GM19372 (cell line): ENCODE measurements at regions not wholly inside any gene's neighbourhood (a gene's known extent, or its start where the extent isn't known, plus 50 kb on each side); places are given as distances from the start of the nearest gene placed in this dataset.
"Not testable (repeated sequence)": the region's sequence is repeated elsewhere in the genome, so short reads cannot be mapped to it uniquely, and the experiment has no call there.

Experiments
- ATAC-seq: cut with Tn5 transposase; IDR thresholded peaks from one replicate; pipeline ENCODE4 v1.9.1; 2021; ENCODE audit warnings: mild to moderate bottlenecking, low read depth, moderate library complexity; ENCODE audit not compliant: unreplicated experiment

DNA sequence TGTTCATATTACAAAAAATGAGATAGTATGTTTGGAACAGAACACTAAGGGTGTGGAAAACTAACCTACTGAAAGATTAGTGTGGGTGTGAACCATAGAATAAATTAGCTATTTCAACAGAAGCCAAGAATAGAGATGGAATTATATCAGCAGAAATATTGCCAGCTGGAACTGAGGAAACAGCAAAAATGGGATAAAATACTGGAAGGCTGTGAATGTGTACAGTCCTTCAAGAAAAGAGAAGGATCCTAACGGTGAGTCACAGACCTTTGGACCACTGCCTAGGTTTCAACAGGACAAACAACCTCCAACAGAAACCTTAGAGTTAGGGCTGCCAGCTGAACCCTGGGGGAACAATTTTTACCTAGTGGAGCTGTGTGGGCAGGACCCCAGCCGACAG, 395.0 kb downstream of the ZWINT start:
- ATAC-seq, result no peak

DNA sequence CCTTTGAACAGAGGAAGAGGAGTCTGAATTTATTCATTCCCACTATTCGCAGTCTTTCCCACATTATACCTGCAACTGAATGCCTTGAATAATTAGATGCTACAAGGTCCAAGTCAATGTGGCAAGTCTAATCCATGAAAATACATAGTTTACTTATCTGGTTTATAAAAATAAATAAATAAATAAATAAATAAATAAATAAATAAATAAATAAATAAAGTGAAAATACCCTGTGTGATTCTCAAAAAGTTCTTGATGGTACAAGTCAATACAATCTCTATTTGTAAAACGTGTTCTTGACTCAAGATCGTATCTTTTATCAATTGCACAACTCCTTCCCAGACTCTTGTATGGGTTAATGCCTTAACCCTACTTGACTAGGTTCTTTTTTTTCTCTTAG, 417.7 kb downstream of the ZWINT start:
- no peak for ATAC-seq

DNA sequence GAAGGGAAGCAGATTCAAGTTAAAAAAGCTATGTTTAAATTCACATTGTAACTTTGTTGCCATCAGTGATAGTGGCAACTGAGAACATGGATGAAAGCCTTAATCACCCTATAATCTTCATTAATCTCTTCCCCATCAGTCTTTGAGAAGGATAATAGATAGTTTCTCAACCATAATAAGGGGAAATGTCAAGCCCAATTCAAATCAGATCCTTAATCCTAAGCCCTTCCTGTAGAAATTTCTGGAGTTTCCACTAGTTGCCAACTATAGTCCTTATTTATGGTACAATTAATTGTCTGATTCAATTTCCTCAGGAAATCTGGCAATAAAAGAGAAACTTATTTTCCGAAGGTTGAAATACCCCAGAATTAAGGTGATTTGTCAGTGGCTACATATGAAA, 431.8 kb downstream of the ZWINT start:
- no peak for ATAC-seq

GRCh38 chr10:55899472-55900147, 461.4 kb downstream of the ZWINT start:
- ATAC-seq, result not testable (repeated sequence)

DNA sequence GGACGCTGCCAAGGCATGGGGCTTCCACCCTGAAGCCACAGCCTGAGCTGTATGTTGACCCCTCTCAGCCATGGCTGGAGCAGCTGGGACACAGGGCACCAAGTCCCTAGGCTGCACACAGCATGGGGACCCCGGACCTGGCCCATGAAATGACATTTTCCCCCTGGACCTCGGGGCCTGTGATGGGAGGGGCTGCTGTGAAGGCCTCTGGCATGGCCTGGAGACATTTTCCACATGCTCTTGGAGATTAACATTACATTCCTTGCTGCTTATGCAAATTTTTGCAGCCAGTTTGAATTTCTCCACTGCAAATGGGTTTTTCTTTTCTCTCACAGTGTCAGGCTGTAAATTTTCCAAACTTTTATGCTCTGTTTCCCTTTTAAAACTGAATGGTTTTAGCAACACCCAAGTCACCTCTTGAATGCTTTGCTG, 463.6 kb downstream of the ZWINT start:
- ATAC-seq, result no peak

GRCh38 chr10:55892276-55892675, 468.8 kb downstream of the ZWINT start:
- ATAC-seq, result no peak

GRCh38 chr10:55881588-55881987, 479.5 kb downstream of the ZWINT start:
- no peak for ATAC-seq

DNA sequence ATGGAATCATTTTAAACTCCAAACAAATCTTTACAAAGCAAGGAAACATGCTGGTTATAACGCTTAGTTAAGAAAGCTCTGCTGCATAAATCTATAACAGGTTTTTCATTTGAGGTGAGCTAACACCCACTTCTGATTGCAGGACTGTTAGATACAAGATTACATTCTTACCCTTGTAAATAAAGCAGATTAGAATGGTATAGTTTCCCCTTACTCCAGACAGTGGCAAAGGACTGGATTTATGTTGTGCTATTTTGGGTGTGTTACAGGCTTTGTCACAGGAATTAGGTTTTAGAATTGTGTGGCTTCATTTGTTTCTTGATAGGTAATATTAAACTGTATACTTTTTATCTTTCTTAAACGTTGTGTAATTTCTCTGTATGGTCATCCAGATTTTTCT, 487.6 kb downstream of the ZWINT start:
- no peak for ATAC-seq

DNA sequence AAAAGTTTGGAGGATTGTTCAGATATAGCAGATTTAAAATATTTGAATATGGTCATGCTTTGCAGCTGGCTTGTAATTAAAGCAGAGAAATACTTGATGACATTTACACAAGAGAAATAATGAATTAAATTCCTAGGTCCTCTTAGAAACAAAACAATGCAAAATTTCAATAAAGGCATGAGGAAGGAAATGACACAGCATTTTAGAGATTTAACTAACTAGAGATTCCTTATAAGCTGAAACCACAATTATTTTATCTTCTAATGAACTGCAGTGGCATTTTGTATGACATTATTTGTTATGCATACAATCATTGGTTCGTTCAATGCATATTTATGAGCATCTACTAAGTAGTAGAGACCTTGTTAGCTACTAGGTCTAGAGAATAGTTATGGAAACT, 490.9 kb downstream of the ZWINT start:
- no peak for ATAC-seq

- ATAC-seq, result no peak
Measured at GRCh38 chr10:55867848-55868247, 493.2 kb downstream of the ZWINT start.

DNA sequence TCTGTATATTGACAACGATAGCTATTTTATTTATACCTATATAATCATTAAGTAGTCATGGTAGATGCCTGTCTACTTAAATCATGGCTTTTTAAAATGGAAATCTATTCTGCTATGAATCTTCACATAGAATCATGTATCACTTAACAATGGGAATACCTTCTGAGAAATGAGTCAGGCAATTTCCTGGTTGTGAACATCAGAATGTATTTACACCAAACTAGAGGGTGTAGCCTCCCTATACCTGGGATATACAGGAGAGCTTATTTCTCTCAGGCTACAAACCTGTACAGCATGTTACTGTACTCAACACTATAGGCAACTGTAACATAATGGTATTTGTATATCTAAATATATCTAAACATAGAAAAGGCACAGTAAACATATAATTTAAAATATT, 502.3 kb downstream of the ZWINT start:
- ATAC-seq, result no peak

- no peak for ATAC-seq
Measured at GRCh38 chr10:55852900-55853299, 508.2 kb downstream of the ZWINT start.

DNA sequence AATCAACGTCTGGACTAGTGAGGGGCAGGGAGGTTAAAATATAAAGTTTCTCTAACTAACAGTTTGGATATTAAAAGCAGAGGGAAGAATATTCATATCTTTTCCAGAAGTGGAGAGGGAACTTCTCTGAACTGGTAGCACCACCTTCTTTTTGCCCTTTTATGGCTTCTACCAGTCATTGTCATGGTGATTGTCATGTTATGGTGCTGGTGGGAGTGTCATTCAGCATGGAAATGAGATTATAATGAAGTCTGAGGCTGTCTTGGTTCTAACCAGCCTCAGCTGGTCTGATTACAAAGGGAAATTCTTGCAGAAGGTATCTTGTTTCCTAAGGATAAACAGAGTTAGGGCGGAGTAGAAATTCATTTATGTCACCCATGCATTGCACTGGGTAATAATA, 523.8 kb downstream of the ZWINT start:
- ATAC-seq, result no peak

- ATAC-seq, result no peak
Measured at GRCh38 chr10:55822096-55822495, 539.0 kb downstream of the ZWINT start.

- ATAC-seq, result no peak
Measured at GRCh38 chr10:55820478-55820877, 540.6 kb downstream of the ZWINT start.

DNA sequence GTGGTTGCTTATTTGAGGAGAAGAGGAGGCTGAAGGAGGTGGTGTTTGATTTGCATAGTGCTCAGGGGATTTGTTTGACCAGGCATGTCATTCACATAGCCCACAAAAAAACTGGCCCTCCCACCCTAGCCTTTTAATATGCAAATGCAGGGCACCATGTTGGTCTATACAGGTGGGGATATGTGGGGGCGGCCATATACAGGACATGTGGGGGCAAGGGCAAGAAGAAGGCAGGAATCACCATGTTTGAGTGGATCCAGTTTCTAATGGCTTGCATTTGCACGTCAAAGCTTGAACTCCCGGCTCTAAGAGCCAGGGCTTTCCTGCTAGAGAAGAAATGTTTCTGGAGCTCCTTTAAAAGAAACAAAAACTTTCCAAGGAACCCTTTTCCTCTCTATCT, 541.0 kb downstream of the ZWINT start:
- no peak for ATAC-seq

DNA sequence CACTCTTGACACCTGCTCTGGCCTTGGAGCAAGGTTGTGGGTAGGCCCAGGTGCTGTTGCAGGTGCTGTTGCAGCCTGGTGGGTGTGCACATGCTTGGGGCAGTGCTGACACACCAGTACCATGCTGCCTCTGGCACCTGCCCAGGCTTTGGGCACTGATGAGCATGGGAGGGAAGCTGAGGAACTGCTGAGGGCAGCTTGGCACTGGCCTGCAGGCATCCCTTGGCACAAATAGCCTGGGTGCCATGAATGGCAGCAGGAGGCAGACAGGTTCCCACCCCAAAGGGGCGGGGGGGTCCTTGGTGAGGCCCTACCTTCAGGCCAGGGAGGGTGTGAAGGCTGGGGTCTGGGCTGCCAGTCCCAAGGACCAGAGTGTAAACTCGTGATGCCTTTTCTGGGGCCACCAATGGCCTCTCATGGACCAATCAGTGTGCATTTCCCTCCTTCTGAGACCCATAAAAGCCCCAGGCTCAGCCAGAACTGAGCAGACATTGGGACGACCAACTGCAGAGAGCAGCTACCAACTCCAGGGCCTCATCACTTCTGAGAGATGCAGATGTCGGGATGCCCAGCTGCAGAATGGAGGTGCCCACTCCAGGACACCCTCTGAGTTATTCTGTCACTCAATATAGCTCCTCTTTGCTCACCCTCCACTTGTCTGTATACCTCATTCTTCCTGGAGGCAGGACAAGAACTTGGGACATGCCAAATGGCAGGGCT, 547.4 kb downstream of the ZWINT start:
- no peak for ATAC-seq

- ATAC-seq, result no peak
Measured at GRCh38 chr10:55803055-55803454, 558.0 kb downstream of the ZWINT start.

DNA sequence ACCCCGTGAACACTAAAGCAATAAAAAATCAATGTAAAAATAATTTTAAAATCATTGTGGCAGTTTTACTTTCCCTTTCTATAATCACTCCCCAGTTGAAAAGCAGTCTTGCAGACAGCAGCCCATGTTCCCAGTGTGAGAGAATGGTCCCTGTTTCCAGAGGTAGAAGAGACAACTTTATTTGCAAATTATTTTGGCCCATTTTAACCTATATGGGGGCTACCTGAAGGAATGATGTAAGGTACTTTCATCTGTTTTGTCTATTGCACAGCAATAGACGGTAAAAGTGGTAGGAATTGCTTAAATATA, 559.8 kb downstream of the ZWINT start:
- no peak for ATAC-seq

DNA sequence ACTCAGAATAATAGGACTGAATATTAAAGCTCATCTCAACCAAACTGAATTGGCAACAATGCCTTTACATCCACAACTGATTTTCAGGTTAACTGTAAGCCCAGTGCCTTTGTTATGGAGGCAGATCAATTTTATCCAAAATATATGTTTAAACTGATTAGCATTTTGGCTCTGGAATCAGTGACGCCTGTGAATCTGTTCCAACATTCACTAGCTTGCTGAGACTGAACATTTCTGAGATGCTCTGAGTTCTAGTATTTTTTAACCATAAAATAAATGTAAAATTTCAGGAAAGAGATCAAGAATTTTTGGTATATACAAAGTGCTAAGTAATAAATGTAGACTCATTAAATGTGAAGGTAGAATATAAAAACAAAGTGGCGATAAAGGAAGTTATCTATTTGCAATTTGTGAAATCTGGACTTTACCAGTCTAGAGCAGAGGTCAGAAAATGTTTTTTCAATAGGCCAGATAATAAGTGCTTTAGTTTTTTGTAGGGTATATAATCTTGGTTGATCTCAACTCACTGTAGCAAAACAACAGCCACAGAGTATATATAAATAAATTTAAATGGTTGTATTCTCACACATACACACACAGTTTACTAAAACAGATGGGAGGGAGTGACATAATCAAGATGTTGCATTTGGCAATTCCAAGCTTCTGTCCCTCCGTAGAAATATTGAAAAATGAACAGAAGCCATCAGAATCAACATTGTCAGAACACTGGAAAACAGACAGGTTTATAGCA, 560.3 kb downstream of the ZWINT start:
- ATAC-seq, result no peak

DNA sequence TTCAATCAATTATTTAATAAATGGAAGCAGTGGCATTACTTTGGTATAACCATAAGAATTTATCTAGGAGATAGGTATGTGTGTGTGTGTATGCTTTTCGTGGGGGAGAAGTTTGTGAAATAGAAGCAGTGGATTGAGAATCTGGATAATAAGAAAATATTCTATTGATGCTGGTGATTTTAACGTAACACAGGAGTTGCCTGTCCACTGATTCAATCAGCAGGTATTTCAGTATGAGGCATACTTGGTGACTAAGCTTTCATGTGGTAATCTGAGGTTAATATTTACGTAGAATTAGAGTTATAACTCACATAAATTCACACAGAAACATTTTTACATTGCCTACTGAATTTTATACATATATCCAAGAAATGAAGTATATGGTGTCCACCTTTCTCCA, 568.0 kb downstream of the ZWINT start:
- ATAC-seq, result no peak

DNA sequence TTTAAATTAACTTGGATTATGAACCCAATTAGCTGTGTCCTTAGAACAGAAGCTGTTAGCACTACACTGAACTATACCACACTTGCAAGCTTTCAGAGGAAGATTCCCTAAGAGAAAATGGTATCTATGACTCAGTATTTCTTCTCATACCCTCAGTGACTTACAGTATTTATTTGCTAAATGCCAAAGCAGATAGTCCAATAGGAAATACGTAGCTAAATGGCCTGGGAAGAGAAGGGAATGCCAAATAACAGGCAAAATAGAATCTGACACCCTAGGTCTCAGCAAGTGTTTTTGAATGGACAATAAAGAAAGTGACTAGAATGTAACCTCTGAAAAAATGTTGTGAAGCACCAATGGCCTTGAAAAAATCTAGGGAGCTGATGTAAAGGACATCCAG, 570.8 kb downstream of the ZWINT start:
- ATAC-seq, result not testable (repeated sequence)
